ENCODE measurements at regions not wholly inside any gene's neighbourhood (a gene's known extent, or its start where the extent isn't known, plus 50 kb on each side); places are given as distances from the start of the nearest gene placed in this dataset.

DNA sequence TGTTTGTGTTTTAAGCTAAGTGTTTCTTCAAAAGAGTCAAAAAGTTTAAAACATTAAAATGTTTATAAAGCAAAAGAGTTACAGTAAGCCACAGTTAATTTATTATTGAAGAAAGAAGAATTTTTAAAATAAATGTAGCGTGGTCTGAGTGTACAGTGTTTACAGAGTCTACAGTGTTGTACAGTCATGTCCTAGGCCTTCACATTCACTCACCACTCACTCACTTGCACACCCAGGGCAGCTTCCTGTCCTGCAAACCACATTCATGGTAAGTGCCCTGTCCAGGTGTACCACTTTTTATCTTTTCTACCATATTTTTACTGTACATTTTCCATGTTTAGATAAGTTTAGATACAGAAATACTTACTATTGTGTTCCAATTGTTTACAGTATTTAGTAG, 239.7 kb upstream of the AGA start:
- no peaks in the 10 kb centered on the region for H3K4me1 ChIP-seq (ENCODE audit: control insufficient read depth in 1 of 2, insufficient read depth in 1 of 2, low read depth in 1 of 2, low read length in 1 of 2)
- H3K27ac ChIP-seq, result no peak overlapping the region
- no peaks in the 10 kb centered on the region for H3K27me3 ChIP-seq
- no peaks in the 10 kb centered on the region for H3K36me3 ChIP-seq
- no peaks in the 10 kb centered on the region for H3K9me3 ChIP-seq
- TF ChIP-seq, protein P1, sequence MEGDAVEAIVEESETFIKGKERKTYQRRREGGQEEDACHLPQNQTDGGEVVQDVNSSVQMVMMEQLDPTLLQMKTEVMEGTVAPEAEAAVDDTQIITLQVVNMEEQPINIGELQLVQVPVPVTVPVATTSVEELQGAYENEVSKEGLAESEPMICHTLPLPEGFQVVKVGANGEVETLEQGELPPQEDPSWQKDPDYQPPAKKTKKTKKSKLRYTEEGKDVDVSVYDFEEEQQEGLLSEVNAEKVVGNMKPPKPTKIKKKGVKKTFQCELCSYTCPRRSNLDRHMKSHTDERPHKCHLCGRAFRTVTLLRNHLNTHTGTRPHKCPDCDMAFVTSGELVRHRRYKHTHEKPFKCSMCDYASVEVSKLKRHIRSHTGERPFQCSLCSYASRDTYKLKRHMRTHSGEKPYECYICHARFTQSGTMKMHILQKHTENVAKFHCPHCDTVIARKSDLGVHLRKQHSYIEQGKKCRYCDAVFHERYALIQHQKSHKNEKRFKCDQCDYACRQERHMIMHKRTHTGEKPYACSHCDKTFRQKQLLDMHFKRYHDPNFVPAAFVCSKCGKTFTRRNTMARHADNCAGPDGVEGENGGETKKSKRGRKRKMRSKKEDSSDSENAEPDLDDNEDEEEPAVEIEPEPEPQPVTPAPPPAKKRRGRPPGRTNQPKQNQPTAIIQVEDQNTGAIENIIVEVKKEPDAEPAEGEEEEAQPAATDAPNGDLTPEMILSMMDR (IDR thresholded peaks at IDR 0.05), result no peak
- no peak overlapping the region for H3K4me3 ChIP-seq (ENCODE audit: low read depth in 1 of 2, low read length in 1 of 2)

DNA sequence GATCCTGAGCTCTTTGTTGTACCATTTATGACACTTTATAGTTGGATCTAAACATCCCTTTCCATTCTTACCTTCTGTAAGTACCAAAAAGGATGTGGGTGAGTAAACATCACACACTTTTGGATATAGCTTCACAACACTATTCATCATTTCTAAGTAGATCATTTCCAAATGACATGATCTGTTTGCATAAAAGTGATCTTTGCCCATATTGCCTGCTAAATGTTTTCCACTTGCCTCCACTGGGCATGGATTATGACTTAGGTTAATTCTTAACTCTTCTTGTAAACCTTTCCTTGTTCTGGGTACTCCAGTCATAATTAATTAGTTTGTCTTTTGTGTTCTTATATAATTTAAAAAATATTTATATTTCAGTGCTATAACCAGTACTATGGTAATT, 244.9 kb upstream of the AGA start:
- TF ChIP-seq, protein P1 (IDR thresholded peaks at IDR 0.05), result no peak
- H3K4me3 ChIP-seq (ENCODE audit: low read depth in 1 of 2, low read length in 1 of 2), result no peak overlapping the region
- H3K9me3 ChIP-seq, result no peaks in the 10 kb centered on the region
- no peaks in the 10 kb centered on the region for H3K27me3 ChIP-seq
- no peak overlapping the region for H3K27ac ChIP-seq
- H3K36me3 ChIP-seq, result no peaks in the 10 kb centered on the region
- no peaks in the 10 kb centered on the region for H3K4me1 ChIP-seq (ENCODE audit: control insufficient read depth in 1 of 2, insufficient read depth in 1 of 2, low read depth in 1 of 2, low read length in 1 of 2)

DNA sequence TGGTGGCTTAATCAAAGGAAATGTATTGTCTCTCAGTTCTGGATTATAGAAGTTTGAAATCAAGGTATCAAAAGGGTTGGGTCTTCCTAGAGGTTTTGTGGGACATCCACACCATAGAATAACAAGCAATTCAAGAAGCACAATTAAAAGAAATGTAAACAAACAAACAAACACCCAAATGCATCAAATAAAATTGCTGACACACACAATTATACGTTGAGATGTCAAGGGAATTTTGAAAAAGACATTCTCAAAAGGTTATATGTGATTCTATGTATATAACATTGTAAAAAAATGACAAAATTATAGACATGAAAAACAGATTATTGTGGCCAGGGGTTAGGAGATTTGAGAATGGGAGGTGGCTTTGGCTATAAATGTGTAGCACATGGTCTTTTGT, 250.7 kb upstream of the AGA start:
- Histone ChIP-seq H3K9me3 (no peaks in the 10 kb centered on the region), H3K27ac (no peak overlapping the region), H3K36me3 (no peaks in the 10 kb centered on the region), H3K4me3 (ENCODE audit: low read depth in 1 of 2, low read length in 1 of 2) (no peak overlapping the region), H3K27me3 (no peaks in the 10 kb centered on the region), H3K4me1 (ENCODE audit: control insufficient read depth in 1 of 2, insufficient read depth in 1 of 2, low read depth in 1 of 2, low read length in 1 of 2) (no peaks in the 10 kb centered on the region)
- TF ChIP-seq, protein P1 (IDR thresholded peaks at IDR 0.05), result no peak

DNA sequence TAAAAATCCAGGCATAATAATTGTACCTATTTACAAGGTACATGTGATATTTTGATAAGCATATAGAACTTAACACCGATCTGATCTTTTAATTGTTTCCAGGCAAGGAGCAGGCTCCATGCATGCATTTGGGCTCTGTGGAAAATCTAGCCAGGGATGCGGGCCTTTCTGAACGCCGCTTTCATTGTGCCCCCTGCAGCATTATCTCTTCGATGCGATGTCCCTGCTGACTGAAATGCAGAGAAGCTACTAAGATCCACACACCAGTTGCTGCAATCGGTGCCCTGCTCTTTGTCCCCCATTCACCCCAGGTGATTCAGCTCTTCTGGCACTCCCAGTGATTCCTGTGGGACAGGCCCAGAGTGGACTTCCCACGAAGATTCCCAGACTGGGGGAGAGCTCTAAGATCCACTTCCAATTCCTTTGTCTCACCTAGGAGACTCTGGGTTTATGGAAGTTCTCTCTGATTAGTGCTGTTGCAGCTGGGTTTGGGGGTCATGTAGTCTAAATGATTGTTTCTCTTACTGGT, 254.3 kb upstream of the AGA start:
- TF ChIP-seq, protein P1 (IDR thresholded peaks at IDR 0.05), result no peak
- Histone ChIP-seq H3K4me1 (ENCODE audit: control insufficient read depth in 1 of 2, insufficient read depth in 1 of 2, low read depth in 1 of 2, low read length in 1 of 2) (no peaks in the 10 kb centered on the region), H3K27ac (no peak overlapping the region), H3K9me3 (no peaks in the 10 kb centered on the region), H3K4me3 (ENCODE audit: low read depth in 1 of 2, low read length in 1 of 2) (no peak overlapping the region), H3K36me3 (no peaks in the 10 kb centered on the region), H3K27me3 (no peaks in the 10 kb centered on the region)

DNA sequence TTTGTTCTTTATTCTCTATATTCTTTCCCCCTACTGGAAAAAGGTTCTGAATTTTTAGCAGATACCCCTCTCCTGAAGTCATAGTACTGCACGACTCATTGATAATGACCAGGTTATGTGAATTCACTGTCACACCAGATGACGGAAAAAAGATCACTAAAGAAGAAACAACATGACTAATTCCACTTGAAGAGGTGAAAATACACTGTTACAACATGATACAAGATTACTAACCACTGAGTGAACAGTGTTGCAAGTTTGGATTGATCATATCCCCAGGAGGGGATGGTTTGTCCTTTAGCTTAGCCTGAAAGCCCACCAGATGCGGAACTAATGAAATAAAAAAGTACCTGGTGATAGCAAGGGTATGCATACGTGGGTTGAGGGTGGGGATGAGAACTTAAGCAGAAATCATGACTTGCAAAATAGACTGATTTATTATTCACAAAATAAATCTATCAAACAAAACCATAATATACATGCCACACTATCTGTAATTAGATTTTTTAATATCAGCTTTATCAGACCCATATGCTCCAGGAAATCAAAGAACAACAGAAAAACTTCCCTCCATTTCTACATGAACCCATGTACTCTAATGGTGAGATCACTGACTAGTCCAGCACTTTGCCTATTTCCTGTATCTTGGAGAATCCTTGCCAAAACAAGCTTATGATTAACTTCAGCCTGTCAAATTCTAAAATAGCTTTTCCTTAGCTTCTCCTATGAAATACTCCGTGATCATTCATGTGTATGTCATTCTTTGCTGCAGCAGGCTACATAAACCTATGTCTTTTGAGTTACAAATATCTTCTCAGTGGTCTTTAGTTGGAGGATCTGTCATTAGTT, 257.4 kb upstream of the AGA start:
- Histone ChIP-seq H3K9me3 (no peaks in the 10 kb centered on the region), H3K27ac (no peak overlapping the region), H3K4me1 (ENCODE audit: control insufficient read depth in 1 of 2, insufficient read depth in 1 of 2, low read depth in 1 of 2, low read length in 1 of 2) (no peaks in the 10 kb centered on the region), H3K4me3 (ENCODE audit: low read depth in 1 of 2, low read length in 1 of 2) (no peak overlapping the region), H3K36me3 (no peaks in the 10 kb centered on the region), H3K27me3 (no peaks in the 10 kb centered on the region)
- TF ChIP-seq, protein P1 (IDR thresholded peaks at IDR 0.05), result no peak
